Endothelial cell of umbilical vein (primary cell): ENCODE measurements at regions not wholly inside any gene's neighbourhood (a gene's known extent, or its start where the extent isn't known, plus 50 kb on each side); places are given as distances from the start of the nearest gene placed in this dataset.

ENCODE experiments used
- CTCF ChIP-seq, 2 donors: IDR thresholded peaks; 1 replicate in 1 of 2; 2 replicates in 1 of 2; pipeline ENCODE4 v1.5.1; 2011; ENCODE audit warnings: low read length in 2 of 2, mild to moderate bottlenecking in 2 of 2, moderate library complexity in 2 of 2, control low read depth in 1 of 2, inconsistent platforms in 1 of 2, low read depth in 1 of 2; ENCODE audit not compliant: insufficient read depth in 1 of 2; ENCODE audit errors: extremely low read depth in 1 of 2
- EZH2 ChIP-seq: IDR thresholded peaks from 2 replicates; pipeline ENCODE4 v1.6.1; 2012; ENCODE audit warnings: borderline replicate concordance, low read depth, mild to moderate bottlenecking, moderate library complexity, low read length, inconsistent platforms; ENCODE audit not compliant: severe bottlenecking
- JUN ChIP-seq: IDR thresholded peaks from 2 replicates; pipeline ENCODE4 v1.6.1; 2011; ENCODE audit warnings: borderline replicate concordance, low read depth; ENCODE audit not compliant: insufficient read length, insufficient read depth
- MAX ChIP-seq: IDR thresholded peaks from 2 replicates; pipeline ENCODE4 v1.6.1; 2011; ENCODE audit not compliant: insufficient read depth, insufficient read length
- POLR2A ChIP-seq: IDR thresholded peaks from 2 replicates; pipeline ENCODE4 v1.6.1; 2012; ENCODE audit warnings: low read depth, mild to moderate bottlenecking, control low read depth, low read length
- POLR2AphosphoS5 ChIP-seq: IDR thresholded peaks from 2 replicates; pipeline ENCODE4 v1.6.1; 2012; ENCODE audit warnings: low read depth, mild to moderate bottlenecking, control low read depth, low read length, moderate library complexity; ENCODE audit not compliant: insufficient read depth

GRCh38 chr3:24042174-24043059 lies 97.3 kb downstream of the NR1D2 start:
- no peak for TF ChIP-seq CTCF (IDR thresholded peaks at IDR 0.05; ENCODE audit: extremely low read depth in 1 of 2, insufficient read depth in 1 of 2, low read depth in 1 of 2, low read length in 2 of 2)
- no peak for TF ChIP-seq POLR2A
- no peak for TF ChIP-seq MAX
- no peak for TF ChIP-seq POLR2AphosphoS5
- TF ChIP-seq EZH2: no peak
- no peak for TF ChIP-seq JUN
